Natural killer cell (primary cell): ENCODE measurements at regions not wholly inside any gene's neighbourhood (a gene's known extent, or its start where the extent isn't known, plus 50 kb on each side); places are given as distances from the start of the nearest gene placed in this dataset.

ENCODE experiments used
- ATAC-seq, 3 donors: fragments of 150-1000 bp in 2 of 3; fragments of 200-7000 bp in 1 of 3; cut with Tn5 transposase; 1 replicate in 1 of 3; 2 replicates in 2 of 3; pipeline ENCODE4 v1.10.0; 2021; ENCODE audit warnings: mild to moderate bottlenecking in 2 of 3, moderate library complexity in 2 of 3
- DNase-seq, 2 donors: peaks; one replicate each; pipeline versions ENCODE4 v3.0.0 to v3.0.0-alpha.2; 2013 to 2021; ENCODE audit warnings: mixed read lengths in 1 of 2
- H3K27ac ChIP-seq: one replicate; pipeline ENCODE4 v1.5.1; 2013; ENCODE audit warnings: mild to moderate bottlenecking, low read length
- H3K27me3 ChIP-seq: one replicate; pipeline ENCODE4 v1.6.1; 2013; ENCODE audit warnings: low read length; ENCODE audit not compliant: control insufficient read depth, insufficient read depth
- H3K36me3 ChIP-seq: one replicate; pipeline ENCODE4 v1.6.1; 2013; ENCODE audit warnings: low read length; ENCODE audit not compliant: control insufficient read depth, insufficient read depth
- H3K4me1 ChIP-seq: one replicate; pipeline ENCODE4 v1.6.1; 2013; ENCODE audit warnings: low read length; ENCODE audit not compliant: control insufficient read depth, insufficient read depth
- H3K4me3 ChIP-seq: one replicate; pipeline ENCODE4 v1.5.1; 2013; ENCODE audit warnings: low read length
- H3K9me3 ChIP-seq: one replicate; pipeline ENCODE4 v1.6.1; 2013; ENCODE audit warnings: low read length; ENCODE audit not compliant: control insufficient read depth, insufficient read depth
- H3K27ac Mint-ChIP-seq, 2 donors: one replicate each; pipeline ENCODE4 v1.8.0; 2022; ENCODE audit warnings: mild to moderate bottlenecking in 2 of 2, mixed read lengths in 2 of 2, moderate library complexity in 1 of 2
- H3K27me3 Mint-ChIP-seq, 2 donors: one replicate each; pipeline ENCODE4 v1.8.0; 2022; ENCODE audit warnings: low read depth in 2 of 2, mixed read lengths in 2 of 2
- H3K36me3 Mint-ChIP-seq: one replicate; pipeline ENCODE4 v1.8.0; 2022; ENCODE audit warnings: mixed read lengths
- H3K4me1 Mint-ChIP-seq, 2 donors: one replicate each; pipeline ENCODE4 v1.8.0; 2022; ENCODE audit warnings: mixed read lengths in 2 of 2
- H3K4me3 Mint-ChIP-seq: one replicate; pipeline ENCODE4 v1.8.0; 2022; ENCODE audit warnings: mild to moderate bottlenecking, moderate library complexity, mixed read lengths
- H3K9me3 Mint-ChIP-seq, 2 donors: one replicate each; pipeline ENCODE4 v1.8.0; 2022; ENCODE audit warnings: mixed read lengths in 2 of 2
- WGBS: methylation state at CpG from one replicate; pipeline ENCODE4 v1.1.7; 2013; ENCODE audit warnings: missing lambda C conversion rate; ENCODE audit not compliant: insufficient coverage; 5-methylcytosine and 5-hydroxymethylcytosine counted together
- intact Hi-C: fragments of 100-400 bp; cut with micrococcal nuclease; formaldehyde crosslinking; loops from one replicate; pipeline ENCODE4 v1.14.2; 2022
- TF ChIP-seq, protein P1 (sequence below): fragments of 200-600 bp; IDR thresholded peaks from one replicate; pipeline ENCODE4 v1.8.0; 2022; ENCODE audit warnings: antibody characterized with exemption

DNA sequence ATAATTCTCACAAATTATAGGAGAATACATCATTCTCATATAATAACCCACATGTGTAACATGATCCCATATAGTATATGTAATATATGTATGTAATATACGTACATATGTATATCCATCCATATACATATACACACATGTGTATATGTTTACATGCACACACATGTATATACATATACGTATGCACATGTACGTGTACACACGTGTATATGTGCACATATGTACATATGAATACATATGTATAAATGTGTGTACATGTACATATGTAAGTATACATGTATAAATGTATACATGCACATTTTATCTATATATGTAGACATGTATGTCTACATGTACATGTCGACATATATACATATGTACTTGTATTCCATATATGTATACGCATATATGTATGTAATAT lies 288.8 kb downstream of the NPIPA8 start:
- Mint-ChIP-seq H3K36me3 (no peaks in the 10 kb centered on the region), H3K27me3 (peaks cover 2% of the 10 kb centered on the region in 2 donors), H3K9me3 (no peaks in the 10 kb centered on the region), H3K4me1 (no peaks in the 10 kb centered on the region), H3K4me3 (no peak overlapping the region), H3K27ac (no peak overlapping the region)
- Histone ChIP-seq H3K36me3 (no peaks in the 10 kb centered on the region), H3K4me1 (no peaks in the 10 kb centered on the region), H3K27me3 (no peaks in the 10 kb centered on the region), H3K4me3 (no peak overlapping the region), H3K9me3 (no peaks in the 10 kb centered on the region), H3K27ac (no peak overlapping the region)
- ATAC-seq = peak in 1 of 3 donors; percentile 43
- no CpG with 5 or more reads among the region's 6 CpGs for WGBS
- TF ChIP-seq, protein P1, sequence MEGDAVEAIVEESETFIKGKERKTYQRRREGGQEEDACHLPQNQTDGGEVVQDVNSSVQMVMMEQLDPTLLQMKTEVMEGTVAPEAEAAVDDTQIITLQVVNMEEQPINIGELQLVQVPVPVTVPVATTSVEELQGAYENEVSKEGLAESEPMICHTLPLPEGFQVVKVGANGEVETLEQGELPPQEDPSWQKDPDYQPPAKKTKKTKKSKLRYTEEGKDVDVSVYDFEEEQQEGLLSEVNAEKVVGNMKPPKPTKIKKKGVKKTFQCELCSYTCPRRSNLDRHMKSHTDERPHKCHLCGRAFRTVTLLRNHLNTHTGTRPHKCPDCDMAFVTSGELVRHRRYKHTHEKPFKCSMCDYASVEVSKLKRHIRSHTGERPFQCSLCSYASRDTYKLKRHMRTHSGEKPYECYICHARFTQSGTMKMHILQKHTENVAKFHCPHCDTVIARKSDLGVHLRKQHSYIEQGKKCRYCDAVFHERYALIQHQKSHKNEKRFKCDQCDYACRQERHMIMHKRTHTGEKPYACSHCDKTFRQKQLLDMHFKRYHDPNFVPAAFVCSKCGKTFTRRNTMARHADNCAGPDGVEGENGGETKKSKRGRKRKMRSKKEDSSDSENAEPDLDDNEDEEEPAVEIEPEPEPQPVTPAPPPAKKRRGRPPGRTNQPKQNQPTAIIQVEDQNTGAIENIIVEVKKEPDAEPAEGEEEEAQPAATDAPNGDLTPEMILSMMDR = no peak
- intact Hi-C loops = no loop called here
- DNase-seq = no peak

DNA sequence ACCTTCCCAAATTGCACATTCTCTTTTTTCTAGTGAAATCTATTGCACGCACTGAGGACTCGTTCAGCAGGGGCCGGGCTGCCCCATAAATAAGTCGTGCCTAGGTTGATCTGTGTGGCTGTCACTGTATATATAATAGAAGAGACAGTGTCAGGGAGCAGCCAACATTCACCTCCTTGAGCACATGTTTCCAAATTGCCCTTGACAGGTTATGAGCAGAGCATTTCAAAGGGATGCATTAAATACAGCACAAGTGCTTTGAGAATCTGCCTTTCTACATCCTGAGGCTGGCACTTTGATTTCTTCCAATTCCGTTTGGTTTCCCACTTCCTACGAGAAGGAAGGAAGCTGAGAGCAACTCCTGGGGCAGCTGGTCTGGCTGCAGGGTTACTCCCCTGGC lies 291.2 kb downstream of the NPIPA8 start:
- Mint-ChIP-seq H3K4me1 (no peaks in the 10 kb centered on the region), H3K9me3 (no peaks in the 10 kb centered on the region), H3K27ac (no peak overlapping the region), H3K27me3 (peaks cover 2 to 5% of the 10 kb centered on the region in 2 donors), H3K4me3 (no peak overlapping the region), H3K36me3 (no peaks in the 10 kb centered on the region)
- WGBS = 61% methylated on average over 6 of the region's 6 CpGs
- TF ChIP-seq, protein P1 = no peak
- Histone ChIP-seq H3K27ac (no peak overlapping the region), H3K4me1 (no peaks in the 10 kb centered on the region), H3K4me3 (no peak overlapping the region), H3K27me3 (no peaks in the 10 kb centered on the region), H3K9me3 (no peaks in the 10 kb centered on the region), H3K36me3 (no peaks in the 10 kb centered on the region)
- intact Hi-C loops = no loop called here
- no peak for DNase-seq
- no peak for ATAC-seq

DNA sequence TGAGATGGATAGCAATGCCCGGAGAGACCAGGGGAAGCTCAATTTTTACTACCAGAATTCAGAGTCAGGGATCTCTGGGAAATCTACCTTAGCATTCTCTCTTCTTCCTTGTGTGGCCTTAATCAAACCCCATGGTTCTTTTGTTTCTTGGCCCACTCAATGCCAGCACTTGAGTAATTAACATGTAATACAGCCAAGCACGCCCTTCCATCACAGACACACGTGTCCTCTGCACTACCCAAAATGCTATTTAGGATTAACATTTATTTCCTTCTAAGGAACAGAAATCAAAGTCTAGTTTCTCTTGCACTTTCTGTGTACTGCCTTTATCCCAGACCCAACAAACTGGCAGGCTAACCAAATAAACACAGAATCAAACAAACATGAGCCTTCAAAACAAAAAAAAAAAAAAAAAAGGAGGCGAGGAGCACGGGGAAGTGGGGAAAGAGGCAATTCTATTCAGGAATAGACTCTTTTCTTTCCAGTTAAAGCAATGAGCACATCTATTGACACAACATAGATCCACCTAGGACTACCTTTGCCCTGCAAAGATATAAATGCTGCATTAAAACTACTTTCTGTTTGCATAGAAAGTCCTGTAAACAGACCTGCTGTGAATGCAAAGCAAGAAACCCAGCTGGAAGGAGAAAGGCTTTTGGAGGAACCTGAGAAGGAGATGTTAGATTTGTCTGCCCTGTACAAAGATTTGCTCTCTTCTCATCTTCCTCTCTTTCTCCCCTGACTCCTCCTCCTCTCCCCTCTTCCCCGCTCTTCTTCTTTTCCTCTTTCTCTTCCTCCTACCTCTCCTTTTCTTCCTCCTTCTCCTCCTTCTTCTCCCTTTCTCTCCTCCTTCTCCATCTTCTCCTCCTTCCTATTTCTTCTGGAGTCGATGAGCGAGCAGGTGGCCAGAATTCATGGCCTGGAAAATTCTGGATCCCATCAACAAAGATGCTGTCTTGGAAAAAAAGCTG lies 294.4 kb downstream of the NPIPA8 start:
- no peak for ATAC-seq
- intact Hi-C loops = no loop called here
- Mint-ChIP-seq H3K9me3 (no peaks in the 10 kb centered on the region), H3K27ac (no peak overlapping the region), H3K27me3 (peaks cover 0 to 5% of the 10 kb centered on the region in 2 donors), H3K4me1 (no peaks in the 10 kb centered on the region), H3K36me3 (no peaks in the 10 kb centered on the region), H3K4me3 (no peak overlapping the region)
- no peaks in the 10 kb centered on the region for H3K4me1 ChIP-seq
- no peaks in the 10 kb centered on the region for H3K27me3 ChIP-seq
- no peak for DNase-seq
- H3K4me3 ChIP-seq = no peak overlapping the region
- 73% methylated on average over 6 of the region's 8 CpGs for WGBS
- H3K9me3 ChIP-seq = no peaks in the 10 kb centered on the region
- TF ChIP-seq, protein P1 = no peak
- no peak overlapping the region for H3K27ac ChIP-seq
- H3K36me3 ChIP-seq = no peaks in the 10 kb centered on the region
